Spleen (tissue), 11 donors: ENCODE measurements at regions not wholly inside any gene's neighbourhood (a gene's known extent, or its start where the extent isn't known, plus 50 kb on each side); places are given as distances from the start of the nearest gene placed in this dataset.

Experiments
- DNase-seq: peaks from one replicate; pipeline ENCODE4 v3.0.0-alpha.2; 2020
- H3K27ac ChIP-seq, 8 donors: fragments of 200-600 bp; sonication (generic) in 7 of 8; 1 replicate in 4 of 8; 2 replicates in 4 of 8; pipeline versions ENCODE4 v1.5.0 to v1.8.0; 2016 to 2021; ENCODE audit warnings: inconsistent platforms in 4 of 8, mild to moderate bottlenecking in 4 of 8, moderate library complexity in 1 of 8
- H3K27me3 ChIP-seq, 7 donors: fragments of 200-600 bp; sonication (generic) in 6 of 7; replicated peaks in 1 of 7; 1 replicate in 4 of 7; 2 replicates in 3 of 7; pipeline versions ENCODE4 v1.5.0 to v1.8.0; 2016 to 2021; ENCODE audit warnings: inconsistent platforms in 3 of 7, mild to moderate bottlenecking in 1 of 7
- H3K36me3 ChIP-seq, 6 donors: fragments of 200-600 bp; sonication (generic) in 5 of 6; 1 replicate in 4 of 6; 2 replicates in 2 of 6; pipeline versions ENCODE4 v1.5.0 to v1.8.0; 2016 to 2021; ENCODE audit warnings: inconsistent platforms in 2 of 6
- H3K4me1 ChIP-seq, 6 donors: fragments of 200-600 bp; sonication (generic) in 5 of 6; 1 replicate in 3 of 6; 2 replicates in 3 of 6; pipeline versions ENCODE4 v1.5.0 to v1.8.0; 2016 to 2021; ENCODE audit warnings: inconsistent platforms in 3 of 6
- H3K4me3 ChIP-seq, 8 donors: fragments of 200-600 bp; sonication (generic) in 7 of 8; 1 replicate in 4 of 8; 2 replicates in 4 of 8; pipeline versions ENCODE4 v1.5.0 to v1.8.0; 2016 to 2021; ENCODE audit warnings: inconsistent platforms in 4 of 8, mild to moderate bottlenecking in 4 of 8, moderate library complexity in 2 of 8
- H3K9me3 ChIP-seq, 8 donors: fragments of 200-600 bp; sonication (generic) in 7 of 8; 1 replicate in 4 of 8; 2 replicates in 4 of 8; pipeline versions ENCODE4 v1.5.0 to v1.8.0; 2016 to 2021; ENCODE audit warnings: inconsistent platforms in 4 of 8
- POLR2A ChIP-seq, 3 donors: fragments of 450-650 bp; IDR thresholded peaks; one replicate each; pipeline ENCODE4 v1.5.1; 2017; ENCODE audit warnings: antibody characterized with exemption in 3 of 3, mild to moderate bottlenecking in 1 of 3
- POLR2AphosphoS5 ChIP-seq, 3 donors: sonication (generic); formaldehyde crosslinking; IDR thresholded peaks; one replicate each; pipeline ENCODE4 v1.5.1; 2017; ENCODE audit warnings: antibody characterized with exemption in 3 of 3
- WGBS, 5 donors: extraction: QIAGEN DNeasy Blood & Tissue Kit in 3 of 5; methylation state at CpG; one replicate each; pipeline versions ENCODE4 v1.1.5 to v1.1.7; 2013 to 2018; 5-methylcytosine and 5-hydroxymethylcytosine counted together
- intact Hi-C: fragments of 100-400 bp; cut with DNase I; formaldehyde crosslinking; loops from one replicate; pipeline ENCODE4 v1.15.0; 2023; ENCODE audit warnings: low total_unique reads
- TF ChIP-seq, protein P1 (sequence below), 11 experiments: fragments of 200-600 bp in 7 of 11; fragments of 450-650 bp in 4 of 11; sonication (generic) in 4 of 11; IDR thresholded peaks in 8 of 11; conservative IDR thresholded peaks in 3 of 11; 1 replicate in 7 of 11; 2 replicates in 4 of 11; pipeline versions ENCODE4 v1.4.0 to v1.8.0; 2016 to 2021; ENCODE audit warnings: antibody characterized with exemption in 11 of 11, inconsistent platforms in 4 of 11, mild to moderate bottlenecking in 1 of 11
- donor health status: healthy with polysubstance abuse.
- donor health status: DM: no; HTN: no; CAD: no; lungs with moderate emphysema.
- donor health status: DM: no; HTN: no; CAD: no.
- donor health status: Bipolar disorder and iron deficiency.
- donor health status: healthy.
- donor health status: DM: no; HTN: no; CAD: no.
- donor health status: DM: yes; HTN: yes; CAD: no.

DNA sequence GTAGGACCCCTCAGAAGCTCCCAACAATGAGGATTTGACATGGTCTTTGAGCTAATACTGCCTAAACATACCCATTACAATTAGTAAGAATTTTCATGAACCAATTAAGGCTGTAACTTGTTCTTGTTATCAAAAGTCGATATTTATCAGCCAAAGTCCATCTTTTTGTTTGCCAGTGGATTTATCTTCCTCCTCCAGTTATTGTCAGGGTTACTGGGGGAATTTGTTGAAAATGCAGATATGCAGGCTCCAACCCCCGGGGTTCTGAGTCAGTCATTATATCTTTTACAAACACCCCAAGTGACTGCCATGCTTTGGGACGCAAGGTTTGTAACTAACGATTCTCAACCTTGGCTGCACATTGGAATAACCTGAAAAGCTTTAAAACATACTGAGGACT is 338.8 kb upstream of the PPARGC1A start:
- no peak for DNase-seq
- H3K4me3 ChIP-seq, result no peak overlapping the region
- 84 to 95% (median 88%) methylated on average over 4 of the region's 4 CpGs for WGBS, 5 donors
- H3K4me1 ChIP-seq, result no peaks in the 10 kb centered on the region
- intact Hi-C loops, result no loop called here
- no peak overlapping the region for H3K27ac ChIP-seq
- no peaks in the 10 kb centered on the region for H3K27me3 ChIP-seq
- H3K36me3 ChIP-seq, result no peaks in the 10 kb centered on the region
- TF ChIP-seq POLR2A (IDR thresholded peaks at IDR 0.05) (no peak), POLR2AphosphoS5 (IDR thresholded peaks at IDR 0.05) (no peak)
- TF ChIP-seq, protein P1, sequence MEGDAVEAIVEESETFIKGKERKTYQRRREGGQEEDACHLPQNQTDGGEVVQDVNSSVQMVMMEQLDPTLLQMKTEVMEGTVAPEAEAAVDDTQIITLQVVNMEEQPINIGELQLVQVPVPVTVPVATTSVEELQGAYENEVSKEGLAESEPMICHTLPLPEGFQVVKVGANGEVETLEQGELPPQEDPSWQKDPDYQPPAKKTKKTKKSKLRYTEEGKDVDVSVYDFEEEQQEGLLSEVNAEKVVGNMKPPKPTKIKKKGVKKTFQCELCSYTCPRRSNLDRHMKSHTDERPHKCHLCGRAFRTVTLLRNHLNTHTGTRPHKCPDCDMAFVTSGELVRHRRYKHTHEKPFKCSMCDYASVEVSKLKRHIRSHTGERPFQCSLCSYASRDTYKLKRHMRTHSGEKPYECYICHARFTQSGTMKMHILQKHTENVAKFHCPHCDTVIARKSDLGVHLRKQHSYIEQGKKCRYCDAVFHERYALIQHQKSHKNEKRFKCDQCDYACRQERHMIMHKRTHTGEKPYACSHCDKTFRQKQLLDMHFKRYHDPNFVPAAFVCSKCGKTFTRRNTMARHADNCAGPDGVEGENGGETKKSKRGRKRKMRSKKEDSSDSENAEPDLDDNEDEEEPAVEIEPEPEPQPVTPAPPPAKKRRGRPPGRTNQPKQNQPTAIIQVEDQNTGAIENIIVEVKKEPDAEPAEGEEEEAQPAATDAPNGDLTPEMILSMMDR (IDR thresholded peaks at IDR 0.05 in 8 of 11, conservative IDR thresholded peaks at IDR 0.05 in 3 of 11), result no peak
- H3K9me3 ChIP-seq, result peaks cover 0 to 4% (median 0%) of the 10 kb centered on the region in 8 donors

DNA sequence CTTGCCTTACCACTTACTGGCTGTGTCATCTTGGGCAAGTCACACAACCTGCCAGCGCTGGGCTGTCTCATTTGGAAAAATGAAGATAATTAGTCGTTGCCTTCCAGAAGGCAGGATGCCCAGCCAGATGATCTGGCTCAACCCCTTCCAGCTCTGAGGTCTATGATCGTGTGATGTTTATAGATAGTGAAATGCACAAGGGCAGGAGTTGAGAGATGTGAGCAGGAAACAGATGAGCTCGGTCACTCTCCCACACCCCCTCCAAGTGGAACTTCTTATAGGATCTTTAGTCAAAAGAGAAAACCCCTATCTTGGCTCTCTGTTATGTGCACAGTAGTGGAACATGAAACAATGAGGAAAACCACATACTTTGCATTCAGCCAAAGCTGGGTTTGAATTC is 336.8 kb upstream of the PPARGC1A start:
- 53 to 76% (median 64%) methylated on average over 4 of the region's 4 CpGs for WGBS, 5 donors
- no peaks in the 10 kb centered on the region for H3K27me3 ChIP-seq
- no peak overlapping the region for H3K4me3 ChIP-seq
- peaks cover 0 to 4% (median 0%) of the 10 kb centered on the region in 8 donors for H3K9me3 ChIP-seq
- TF ChIP-seq POLR2AphosphoS5 (IDR thresholded peaks at IDR 0.05) (no peak), POLR2A (IDR thresholded peaks at IDR 0.05) (no peak)
- TF ChIP-seq, protein P1 (IDR thresholded peaks at IDR 0.05 in 8 of 11, conservative IDR thresholded peaks at IDR 0.05 in 3 of 11), result no peak
- no peaks in the 10 kb centered on the region for H3K36me3 ChIP-seq
- no peak for DNase-seq
- H3K4me1 ChIP-seq, result no peaks in the 10 kb centered on the region
- H3K27ac ChIP-seq, result no peak overlapping the region
- intact Hi-C loops, result no loop called here

DNA sequence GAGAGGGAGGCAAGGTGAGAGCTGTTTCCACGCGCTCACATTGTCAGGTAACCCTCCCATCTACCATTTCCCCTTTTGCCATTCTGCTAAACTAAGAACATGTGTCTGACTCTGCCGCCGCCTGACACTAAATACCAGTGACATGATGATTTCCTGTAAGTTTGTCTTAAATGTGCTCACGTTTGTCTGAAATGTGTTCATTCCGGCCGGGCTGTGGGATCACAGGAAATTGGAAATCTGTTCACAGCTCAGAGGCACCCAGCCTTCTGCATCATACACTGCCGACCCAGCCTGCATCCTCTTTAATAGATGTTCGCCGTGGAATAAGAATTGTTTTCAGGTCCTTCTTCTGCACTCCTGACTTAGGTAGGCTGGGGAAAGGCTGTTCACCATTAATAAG is 336.2 kb upstream of the PPARGC1A start:
- no peak overlapping the region for H3K4me3 ChIP-seq
- no peak overlapping the region for H3K27ac ChIP-seq
- DNase-seq, result no peak
- H3K9me3 ChIP-seq, result peaks cover 0 to 4% (median 0%) of the 10 kb centered on the region in 8 donors
- H3K4me1 ChIP-seq, result no peaks in the 10 kb centered on the region
- no peaks in the 10 kb centered on the region for H3K27me3 ChIP-seq
- intact Hi-C loops, result no loop called here
- TF ChIP-seq, protein P1 (IDR thresholded peaks at IDR 0.05 in 8 of 11, conservative IDR thresholded peaks at IDR 0.05 in 3 of 11), result no peak
- TF ChIP-seq POLR2AphosphoS5 (IDR thresholded peaks at IDR 0.05) (no peak), POLR2A (IDR thresholded peaks at IDR 0.05) (no peak)
- 43 to 61% (median 50%) methylated on average over 10 of the region's 10 CpGs for WGBS, 5 donors
- no peaks in the 10 kb centered on the region for H3K36me3 ChIP-seq

DNA sequence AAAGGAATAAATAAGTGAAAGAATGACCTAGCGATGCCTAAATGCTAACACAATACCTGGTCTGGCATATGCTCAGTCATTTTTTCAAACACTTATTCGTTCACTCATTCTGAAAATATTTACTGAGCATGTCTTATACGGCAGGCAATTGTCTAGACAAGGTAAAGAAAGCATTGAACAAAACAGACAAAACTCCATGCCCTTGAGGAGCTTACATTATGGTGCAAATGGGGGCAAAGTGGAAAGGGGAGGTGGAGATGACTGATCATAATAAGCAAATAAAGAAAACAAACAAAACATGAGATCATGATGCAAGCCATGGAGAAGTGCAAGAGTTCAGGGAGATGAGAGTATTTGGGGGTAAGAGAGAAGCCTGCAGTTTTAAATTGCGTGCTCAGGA is 334.6 kb upstream of the PPARGC1A start:
- no peak for DNase-seq
- Histone ChIP-seq H3K27ac (no peak overlapping the region), H3K4me3 (no peak overlapping the region), H3K9me3 (peaks cover 0 to 4% (median 0%) of the 10 kb centered on the region in 8 donors), H3K27me3 (no peaks in the 10 kb centered on the region), H3K36me3 (no peaks in the 10 kb centered on the region), H3K4me1 (no peaks in the 10 kb centered on the region)
- no peak for TF ChIP-seq POLR2AphosphoS5 (IDR thresholded peaks at IDR 0.05)
- TF ChIP-seq POLR2A (IDR thresholded peaks at IDR 0.05), result no peak
- TF ChIP-seq, protein P1 (IDR thresholded peaks at IDR 0.05 in 8 of 11, conservative IDR thresholded peaks at IDR 0.05 in 3 of 11), result no peak
- intact Hi-C loops, result no loop called here
- WGBS, 5 donors, result 77 to 92% (median 81%) methylated on average over 4 of the region's 4 CpGs
